ENCODE measurements at regions not wholly inside any gene's neighbourhood (a gene's known extent, or its start where the extent isn't known, plus 50 kb on each side); places are given as distances from the start of the nearest gene placed in this dataset.

DNA sequence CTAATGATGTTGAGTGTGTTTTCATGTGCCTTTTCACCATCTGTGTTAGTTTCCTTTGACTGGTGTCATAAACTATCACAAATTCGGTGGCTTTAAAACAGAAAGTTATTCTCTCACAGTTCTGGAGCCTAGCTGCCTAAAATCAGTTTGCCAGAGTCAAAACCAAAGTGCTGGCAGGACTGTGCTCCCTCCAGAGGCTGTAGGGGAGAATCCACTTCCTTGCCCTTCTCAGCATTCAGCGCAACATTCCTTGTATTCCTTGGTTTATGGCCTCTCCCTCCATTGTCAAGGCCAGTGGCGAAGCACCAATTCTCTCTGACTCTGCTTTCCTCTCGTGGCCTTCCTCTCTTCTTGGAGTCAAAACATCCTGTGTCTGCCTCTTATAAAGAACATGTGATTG, 174.2 kb upstream of the PDE3A start:
- no peak overlapping the region for H3K4me3 ChIP-seq
- H3K36me3 ChIP-seq, result no peaks in the 10 kb centered on the region
- peaks cover 0 to 8% (median 0%) of the 10 kb centered on the region in 12 donors for H3K9me3 ChIP-seq
- intact Hi-C loops (cut with DNase I), result loop anchor here in 2 of 10 donors (10.0 kb wide), 2 partner anchors 159 to 439 kb away; no protein-coding TSS in a partner anchor
- no peaks in the 10 kb centered on the region for H3K27me3 ChIP-seq
- H3K4me1 ChIP-seq, result peaks cover 0 to 10% (median 0%) of the 10 kb centered on the region in 12 donors
- H3K27ac ChIP-seq, result peak overlapping the region in 1 of 12 donors; percentile 4
- peak in 3 of 4 donors; percentile 39 to 68 (median 66) for ATAC-seq
- TF ChIP-seq, protein P1, sequence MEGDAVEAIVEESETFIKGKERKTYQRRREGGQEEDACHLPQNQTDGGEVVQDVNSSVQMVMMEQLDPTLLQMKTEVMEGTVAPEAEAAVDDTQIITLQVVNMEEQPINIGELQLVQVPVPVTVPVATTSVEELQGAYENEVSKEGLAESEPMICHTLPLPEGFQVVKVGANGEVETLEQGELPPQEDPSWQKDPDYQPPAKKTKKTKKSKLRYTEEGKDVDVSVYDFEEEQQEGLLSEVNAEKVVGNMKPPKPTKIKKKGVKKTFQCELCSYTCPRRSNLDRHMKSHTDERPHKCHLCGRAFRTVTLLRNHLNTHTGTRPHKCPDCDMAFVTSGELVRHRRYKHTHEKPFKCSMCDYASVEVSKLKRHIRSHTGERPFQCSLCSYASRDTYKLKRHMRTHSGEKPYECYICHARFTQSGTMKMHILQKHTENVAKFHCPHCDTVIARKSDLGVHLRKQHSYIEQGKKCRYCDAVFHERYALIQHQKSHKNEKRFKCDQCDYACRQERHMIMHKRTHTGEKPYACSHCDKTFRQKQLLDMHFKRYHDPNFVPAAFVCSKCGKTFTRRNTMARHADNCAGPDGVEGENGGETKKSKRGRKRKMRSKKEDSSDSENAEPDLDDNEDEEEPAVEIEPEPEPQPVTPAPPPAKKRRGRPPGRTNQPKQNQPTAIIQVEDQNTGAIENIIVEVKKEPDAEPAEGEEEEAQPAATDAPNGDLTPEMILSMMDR (IDR thresholded peaks at IDR 0.05), result peak in 10 of 12 donors; percentile 11 to 46 (median 32)
- TF ChIP-seq POLR2A (IDR thresholded peaks at IDR 0.05), result no peak
- DNase-seq, result no peak
- WGBS, 4 donors, result 44 to 55% (median 50%) methylated on average over 4 of the region's 4 CpGs

DNA sequence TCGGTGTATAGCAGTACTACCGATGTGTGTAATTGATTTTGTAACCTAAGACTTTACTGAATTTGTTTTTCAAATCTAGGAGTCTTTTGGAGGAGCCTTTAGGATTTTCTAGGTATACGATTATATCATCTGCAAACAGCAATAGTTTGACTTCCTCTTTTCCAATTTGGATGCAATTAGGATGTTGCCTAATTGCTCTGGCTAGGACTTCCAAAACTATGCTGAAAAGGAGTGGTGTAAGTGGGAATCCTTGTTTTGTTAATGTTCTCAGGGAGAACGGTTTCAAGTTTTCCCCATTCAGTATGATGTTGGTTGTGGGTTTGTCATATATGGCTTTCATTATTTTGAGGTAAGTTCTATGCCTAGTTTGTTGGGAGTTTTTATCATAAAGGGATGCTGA, 171.6 kb upstream of the PDE3A start:
- ATAC-seq (no peak), DNase-seq (no peak)
- Histone ChIP-seq H3K27ac (no peak overlapping the region), H3K36me3 (no peaks in the 10 kb centered on the region), H3K27me3 (no peaks in the 10 kb centered on the region), H3K4me3 (no peak overlapping the region), H3K9me3 (peaks cover 0 to 8% (median 0%) of the 10 kb centered on the region in 12 donors), H3K4me1 (peaks cover 0 to 4% (median 0%) of the 10 kb centered on the region in 12 donors)
- TF ChIP-seq, protein P1 (IDR thresholded peaks at IDR 0.05), result no peak
- no peak for TF ChIP-seq POLR2A (IDR thresholded peaks at IDR 0.05)
- 79 to 88% (median 81%) methylated on average over 4 of the region's 4 CpGs for WGBS, 4 donors
- intact Hi-C loops (cut with DNase I), result loop anchor here in 2 of 10 donors (10.0 kb wide), 2 partner anchors 162 to 442 kb away; no protein-coding TSS in a partner anchor

DNA sequence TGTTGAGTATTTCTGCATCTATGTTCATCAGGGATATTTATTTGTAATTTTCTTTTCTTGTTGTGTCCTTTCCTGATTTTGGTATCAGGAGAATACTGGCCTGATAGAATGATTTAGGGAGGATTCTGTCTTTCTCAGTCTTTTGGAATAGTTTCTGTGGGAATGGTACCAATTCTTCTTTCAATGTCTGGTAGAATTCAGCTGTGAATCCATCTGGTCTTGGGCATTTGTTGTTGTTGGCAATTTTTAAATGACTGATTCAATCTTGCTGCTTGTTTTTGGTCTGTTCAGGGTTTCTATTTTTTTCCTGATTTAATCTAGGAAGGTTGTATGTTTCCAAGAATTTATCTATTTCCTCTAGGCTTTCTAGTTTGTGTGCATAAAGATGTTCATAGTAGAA, 170.9 kb upstream of the PDE3A start:
- H3K27me3 ChIP-seq, result no peaks in the 10 kb centered on the region
- no peaks in the 10 kb centered on the region for H3K36me3 ChIP-seq
- peaks cover 0 to 8% (median 0%) of the 10 kb centered on the region in 12 donors for H3K9me3 ChIP-seq
- ATAC-seq, result no peak
- TF ChIP-seq, protein P1 (IDR thresholded peaks at IDR 0.05), result no peak
- no peak for TF ChIP-seq POLR2A (IDR thresholded peaks at IDR 0.05)
- DNase-seq, result no peak
- intact Hi-C loops (cut with DNase I), result loop anchor here in 2 of 10 donors (10.0 kb wide), 2 partner anchors 163 to 443 kb away; no protein-coding TSS in a partner anchor
- H3K4me1 ChIP-seq, result peaks cover 0 to 4% (median 0%) of the 10 kb centered on the region in 12 donors
- H3K27ac ChIP-seq, result no peak overlapping the region
- H3K4me3 ChIP-seq, result no peak overlapping the region

DNA sequence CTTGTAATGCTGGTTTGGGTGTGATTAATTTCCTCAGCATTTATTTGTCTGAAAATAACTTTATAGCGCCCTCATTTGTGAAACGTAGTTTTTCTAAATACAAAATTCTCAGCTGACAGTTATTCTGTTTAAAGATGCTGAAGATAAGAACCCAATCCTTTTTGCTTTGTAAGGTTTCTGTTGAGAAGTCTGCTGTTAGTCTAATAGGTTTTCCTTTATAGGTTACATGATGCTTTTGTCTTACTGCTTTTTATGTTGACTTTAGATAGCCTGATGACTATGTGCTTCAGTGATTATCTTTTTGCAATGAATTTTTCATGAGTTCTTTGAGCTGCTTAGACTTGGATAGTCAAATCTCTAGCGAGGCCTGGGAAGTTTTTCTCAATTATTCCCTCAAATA, 168.6 kb upstream of the PDE3A start:
- Histone ChIP-seq H3K4me3 (no peak overlapping the region), H3K27ac (no peak overlapping the region), H3K4me1 (peaks cover 0 to 7% (median 0%) of the 10 kb centered on the region in 12 donors), H3K9me3 (peaks cover 0 to 8% (median 0%) of the 10 kb centered on the region in 12 donors), H3K36me3 (no peaks in the 10 kb centered on the region), H3K27me3 (no peaks in the 10 kb centered on the region)
- TF ChIP-seq, protein P1 (IDR thresholded peaks at IDR 0.05), result no peak
- TF ChIP-seq POLR2A (IDR thresholded peaks at IDR 0.05), result no peak
- no peak for DNase-seq
- ATAC-seq, result no peak
- intact Hi-C loops (cut with DNase I), result loop anchor here in 2 of 10 donors (10.0 kb wide), 2 partner anchors 165 to 445 kb away; no protein-coding TSS in a partner anchor
- WGBS, 4 donors, result 89 to 93% (median 92%) methylated on average over 3 of the region's 3 CpGs

Data from heart left ventricle (tissue), 16 donors.